ENCODE measurements at regions not wholly inside any gene's neighbourhood (a gene's known extent, or its start where the extent isn't known, plus 50 kb on each side); places are given as distances from the start of the nearest gene placed in this dataset.
"Not testable (repeated sequence)": the region's sequence is repeated elsewhere in the genome, so short reads cannot be mapped to it uniquely, and the experiment has no call there.

DNA sequence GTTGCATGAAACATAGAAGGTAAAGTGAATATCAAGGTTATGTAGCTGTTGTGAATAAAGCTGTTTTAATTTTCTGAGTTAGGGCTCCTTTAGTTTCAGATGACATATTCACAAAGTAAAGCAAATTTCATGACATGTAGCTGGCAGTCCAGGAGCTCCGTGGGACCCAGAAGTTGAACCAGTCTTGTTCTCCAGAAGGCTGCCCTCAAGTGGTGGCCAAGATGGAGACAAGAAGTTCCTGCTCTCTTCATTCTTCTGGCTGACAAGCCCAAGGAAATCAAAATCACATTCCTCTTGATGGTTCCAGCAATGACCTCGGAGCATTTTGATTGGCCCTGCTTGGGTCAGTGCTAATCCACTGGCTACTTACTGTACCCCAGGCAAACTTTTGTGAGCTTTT lies 128.7 kb downstream of the LIG4 start:
- Histone ChIP-seq H3K4me3 (ENCODE audit: low read length in 2 of 2) (no peak overlapping the region), H3K4me1 (ENCODE audit: control insufficient read depth in 2 of 2, insufficient read depth in 2 of 2, low read length in 2 of 2) (no peaks in the 10 kb centered on the region), H3K9me3 (ENCODE audit: control insufficient read depth in 2 of 2, insufficient read depth in 1 of 2, low read length in 1 of 2) (no peaks in the 10 kb centered on the region), H3K27ac (ENCODE audit: low read depth in 1 of 2, low read length in 1 of 2) (no peak overlapping the region), H3K36me3 (ENCODE audit: control insufficient read depth in 2 of 2, insufficient read depth in 2 of 2, low read length in 1 of 2) (no peaks in the 10 kb centered on the region), H3K27me3 (ENCODE audit: control insufficient read depth in 2 of 2, insufficient read depth in 1 of 2, low read length in 1 of 2) (no peaks in the 10 kb centered on the region)
- no peak for DNase-seq (ENCODE audit: low read depth in 6 of 9, low spot score in 9 of 9)
- WGBS, result 78% methylated on average over 2 of the region's 2 CpGs

- 80% methylated on average over 3 of the region's 3 CpGs for WGBS
- no peaks in the 10 kb centered on the region for H3K4me1 ChIP-seq (ENCODE audit: control insufficient read depth in 2 of 2, insufficient read depth in 2 of 2, low read length in 2 of 2)
- no peaks in the 10 kb centered on the region for H3K27me3 ChIP-seq (ENCODE audit: control insufficient read depth in 2 of 2, insufficient read depth in 1 of 2, low read length in 1 of 2)
- no peak for DNase-seq (ENCODE audit: low read depth in 6 of 9, low spot score in 9 of 9)
- no peaks in the 10 kb centered on the region for H3K36me3 ChIP-seq (ENCODE audit: control insufficient read depth in 2 of 2, insufficient read depth in 2 of 2, low read length in 1 of 2)
- H3K27ac ChIP-seq (ENCODE audit: low read depth in 1 of 2, low read length in 1 of 2), result no peak overlapping the region
- no peak overlapping the region for H3K4me3 ChIP-seq (ENCODE audit: low read length in 2 of 2)
- no peaks in the 10 kb centered on the region for H3K9me3 ChIP-seq (ENCODE audit: control insufficient read depth in 2 of 2, insufficient read depth in 1 of 2, low read length in 1 of 2)
Observed at GRCh38 chr13:108084840-108085239, 130.5 kb downstream of the LIG4 start.

DNA sequence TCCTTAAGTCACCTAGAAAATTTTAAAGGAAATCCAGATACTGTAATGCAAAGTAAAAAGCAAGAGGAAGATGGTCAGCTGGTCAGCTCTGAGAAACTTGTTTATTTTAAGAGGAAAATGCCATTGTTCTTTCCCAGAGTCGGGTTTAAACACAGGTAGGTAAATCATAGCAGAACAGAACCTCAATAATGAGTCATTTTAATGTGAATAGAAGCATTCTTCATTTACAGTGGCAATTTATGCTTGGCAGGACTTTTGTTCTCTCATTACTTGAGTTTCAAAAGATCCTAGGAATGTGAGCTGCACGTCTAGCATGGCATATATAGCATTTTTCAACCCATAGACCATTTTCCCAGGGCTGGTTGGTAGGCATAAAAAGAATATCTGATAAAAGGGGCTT lies 132.3 kb downstream of the LIG4 start:
- Histone ChIP-seq H3K4me1 (ENCODE audit: control insufficient read depth in 2 of 2, insufficient read depth in 2 of 2, low read length in 2 of 2) (no peaks in the 10 kb centered on the region), H3K9me3 (ENCODE audit: control insufficient read depth in 2 of 2, insufficient read depth in 1 of 2, low read length in 1 of 2) (no peaks in the 10 kb centered on the region), H3K36me3 (ENCODE audit: control insufficient read depth in 2 of 2, insufficient read depth in 2 of 2, low read length in 1 of 2) (no peaks in the 10 kb centered on the region), H3K4me3 (ENCODE audit: low read length in 2 of 2) (no peak overlapping the region), H3K27ac (ENCODE audit: low read depth in 1 of 2, low read length in 1 of 2) (no peak overlapping the region), H3K27me3 (ENCODE audit: control insufficient read depth in 2 of 2, insufficient read depth in 1 of 2, low read length in 1 of 2) (no peaks in the 10 kb centered on the region)
- DNase-seq (ENCODE audit: low read depth in 6 of 9, low spot score in 9 of 9), result no peak
- 6% methylated on average over 2 of the region's 2 CpGs for WGBS

GRCh38 chr13:108082481-108082880 lies 132.9 kb downstream of the LIG4 start:
- H3K36me3 ChIP-seq (ENCODE audit: control insufficient read depth in 2 of 2, insufficient read depth in 2 of 2, low read length in 1 of 2), result no peaks in the 10 kb centered on the region
- H3K9me3 ChIP-seq (ENCODE audit: control insufficient read depth in 2 of 2, insufficient read depth in 1 of 2, low read length in 1 of 2), result no peaks in the 10 kb centered on the region
- no peaks in the 10 kb centered on the region for H3K27me3 ChIP-seq (ENCODE audit: control insufficient read depth in 2 of 2, insufficient read depth in 1 of 2, low read length in 1 of 2)
- H3K4me3 ChIP-seq (ENCODE audit: low read length in 2 of 2), result no peak overlapping the region
- no peak overlapping the region for H3K27ac ChIP-seq (ENCODE audit: low read depth in 1 of 2, low read length in 1 of 2)
- 81% methylated on average over 4 of the region's 4 CpGs for WGBS
- no peaks in the 10 kb centered on the region for H3K4me1 ChIP-seq (ENCODE audit: control insufficient read depth in 2 of 2, insufficient read depth in 2 of 2, low read length in 2 of 2)
- DNase-seq (ENCODE audit: low read depth in 6 of 9, low spot score in 9 of 9), result no peak

DNA sequence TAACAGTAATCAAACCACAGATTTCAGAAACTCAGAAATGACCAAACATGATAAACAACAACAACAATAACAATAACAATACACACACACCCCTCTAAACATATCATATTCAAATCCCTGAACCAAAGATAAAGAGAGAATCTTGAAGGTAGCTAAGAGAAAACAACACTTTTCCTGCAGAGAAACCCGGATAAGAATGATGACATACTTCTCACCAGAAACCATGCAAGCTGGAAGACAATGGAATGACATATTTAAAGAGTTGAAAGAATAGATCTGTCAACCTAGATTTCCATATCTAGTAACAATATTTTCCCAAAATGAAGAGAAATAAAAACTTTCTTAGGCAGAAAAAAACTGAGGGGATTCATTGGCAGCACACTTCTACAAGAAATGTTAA lies 138.1 kb downstream of the LIG4 start:
- H3K9me3 ChIP-seq (ENCODE audit: control insufficient read depth in 2 of 2, insufficient read depth in 1 of 2, low read length in 1 of 2), result no peaks in the 10 kb centered on the region
- 94% methylated on average over 1 of the region's 1 CpG for WGBS
- H3K36me3 ChIP-seq (ENCODE audit: control insufficient read depth in 2 of 2, insufficient read depth in 2 of 2, low read length in 1 of 2), result no peaks in the 10 kb centered on the region
- no peak overlapping the region for H3K27ac ChIP-seq (ENCODE audit: low read depth in 1 of 2, low read length in 1 of 2)
- H3K4me3 ChIP-seq (ENCODE audit: low read length in 2 of 2), result no peak overlapping the region
- H3K27me3 ChIP-seq (ENCODE audit: control insufficient read depth in 2 of 2, insufficient read depth in 1 of 2, low read length in 1 of 2), result no peaks in the 10 kb centered on the region
- H3K4me1 ChIP-seq (ENCODE audit: control insufficient read depth in 2 of 2, insufficient read depth in 2 of 2, low read length in 2 of 2), result no peaks in the 10 kb centered on the region
- DNase-seq (ENCODE audit: low read depth in 6 of 9, low spot score in 9 of 9), result no peak

- 74% methylated on average over 5 of the region's 5 CpGs for WGBS
Observed at GRCh38 chr13:108074429-108074828, 140.9 kb downstream of the LIG4 start.

GRCh38 chr13:108070925-108071324 lies 144.4 kb downstream of the LIG4 start:
- peaks cover 0 to 3% of the 10 kb centered on the region in 2 donors for H3K9me3 ChIP-seq (ENCODE audit: control insufficient read depth in 2 of 2, insufficient read depth in 1 of 2, low read length in 1 of 2)
- no peak for DNase-seq (ENCODE audit: low read depth in 6 of 9, low spot score in 9 of 9)
- H3K4me3 ChIP-seq (ENCODE audit: low read length in 2 of 2), result no peak overlapping the region
- H3K36me3 ChIP-seq (ENCODE audit: control insufficient read depth in 2 of 2, insufficient read depth in 2 of 2, low read length in 1 of 2), result no peaks in the 10 kb centered on the region
- 68% methylated on average over 5 of the region's 5 CpGs for WGBS
- no peak overlapping the region for H3K27ac ChIP-seq (ENCODE audit: low read depth in 1 of 2, low read length in 1 of 2)
- H3K27me3 ChIP-seq (ENCODE audit: control insufficient read depth in 2 of 2, insufficient read depth in 1 of 2, low read length in 1 of 2), result no peaks in the 10 kb centered on the region
- H3K4me1 ChIP-seq (ENCODE audit: control insufficient read depth in 2 of 2, insufficient read depth in 2 of 2, low read length in 2 of 2), result no peaks in the 10 kb centered on the region

More at GRCh38 chr13:108074429-108074828, 140.9 kb downstream of the LIG4 start:
- H3K27ac ChIP-seq (ENCODE audit: low read depth in 1 of 2, low read length in 1 of 2); H3K9me3 ChIP-seq (ENCODE audit: control insufficient read depth in 2 of 2, insufficient read depth in 1 of 2, low read length in 1 of 2); H3K4me3 ChIP-seq (ENCODE audit: low read length in 2 of 2); DNase-seq (ENCODE audit: low read depth in 6 of 9, low spot score in 9 of 9); H3K36me3 ChIP-seq (ENCODE audit: control insufficient read depth in 2 of 2, insufficient read depth in 2 of 2, low read length in 1 of 2); H3K27me3 ChIP-seq (ENCODE audit: control insufficient read depth in 2 of 2, insufficient read depth in 1 of 2, low read length in 1 of 2); H3K4me1 ChIP-seq (ENCODE audit: control insufficient read depth in 2 of 2, insufficient read depth in 2 of 2, low read length in 2 of 2): not testable (repeated sequence)

GRCh38 chr13:108070491-108070890 lies 144.8 kb downstream of the LIG4 start:
- 95% methylated on average over 4 of the region's 4 CpGs for WGBS
- no peak overlapping the region for H3K27ac ChIP-seq (ENCODE audit: low read depth in 1 of 2, low read length in 1 of 2)
- H3K4me3 ChIP-seq (ENCODE audit: low read length in 2 of 2), result no peak overlapping the region
- no peaks in the 10 kb centered on the region for H3K27me3 ChIP-seq (ENCODE audit: control insufficient read depth in 2 of 2, insufficient read depth in 1 of 2, low read length in 1 of 2)
- no peaks in the 10 kb centered on the region for H3K36me3 ChIP-seq (ENCODE audit: control insufficient read depth in 2 of 2, insufficient read depth in 2 of 2, low read length in 1 of 2)
- DNase-seq (ENCODE audit: low read depth in 6 of 9, low spot score in 9 of 9), result no peak
- peaks cover 0 to 3% of the 10 kb centered on the region in 2 donors for H3K9me3 ChIP-seq (ENCODE audit: control insufficient read depth in 2 of 2, insufficient read depth in 1 of 2, low read length in 1 of 2)
- H3K4me1 ChIP-seq (ENCODE audit: control insufficient read depth in 2 of 2, insufficient read depth in 2 of 2, low read length in 2 of 2), result no peaks in the 10 kb centered on the region

- H3K4me1 ChIP-seq (ENCODE audit: control insufficient read depth in 2 of 2, insufficient read depth in 2 of 2, low read length in 2 of 2), result no peaks in the 10 kb centered on the region
- 71% methylated on average over 4 of the region's 4 CpGs for WGBS
- no peak overlapping the region for H3K4me3 ChIP-seq (ENCODE audit: low read length in 2 of 2)
- no peak for DNase-seq (ENCODE audit: low read depth in 6 of 9, low spot score in 9 of 9)
- H3K36me3 ChIP-seq (ENCODE audit: control insufficient read depth in 2 of 2, insufficient read depth in 2 of 2, low read length in 1 of 2), result no peaks in the 10 kb centered on the region
- H3K27ac ChIP-seq (ENCODE audit: low read depth in 1 of 2, low read length in 1 of 2), result no peak overlapping the region
- peaks cover 0 to 3% of the 10 kb centered on the region in 2 donors for H3K9me3 ChIP-seq (ENCODE audit: control insufficient read depth in 2 of 2, insufficient read depth in 1 of 2, low read length in 1 of 2)
- no peaks in the 10 kb centered on the region for H3K27me3 ChIP-seq (ENCODE audit: control insufficient read depth in 2 of 2, insufficient read depth in 1 of 2, low read length in 1 of 2)
Observed at GRCh38 chr13:108069521-108070210, 145.7 kb downstream of the LIG4 start.
